ENCODE measurements at regions not wholly inside any gene's neighbourhood (a gene's known extent, or its start where the extent isn't known, plus 50 kb on each side); places are given as distances from the start of the nearest gene placed in this dataset.

DNA sequence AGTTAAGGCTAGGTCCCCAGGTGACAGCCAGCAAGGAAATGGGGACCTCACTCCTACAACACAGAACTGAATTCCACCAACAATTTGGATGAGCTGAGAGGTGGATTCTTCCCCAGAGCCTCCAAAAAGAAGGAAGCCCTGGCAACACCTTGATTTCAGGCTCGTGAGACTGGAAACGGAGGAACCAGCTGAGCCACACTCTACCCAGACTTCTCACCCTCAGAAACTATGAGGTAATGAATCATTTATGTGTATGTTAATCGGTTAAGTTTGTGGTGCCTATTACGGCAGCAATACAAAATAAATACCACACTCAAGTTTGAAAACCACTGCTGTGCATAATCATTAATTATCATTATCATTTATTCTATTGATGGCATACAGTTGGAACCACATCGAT is 532.4 kb upstream of the ANKRD30A start:
- no peak for TF ChIP-seq SMC3 (IDR thresholded peaks at IDR 0.05; ENCODE audit: low read depth, low read length)
- no peak for TF ChIP-seq CTCF (conservative IDR thresholded peaks at IDR 0.05; ENCODE audit: low read depth, low read length)
- TF ChIP-seq MAZ (IDR thresholded peaks at IDR 0.05; ENCODE audit: borderline replicate concordance, low read depth, low read length), result no peak
- no peak for TF ChIP-seq POLR2A (IDR thresholded peaks at IDR 0.05; ENCODE audit: low read depth, low read length)
- TF ChIP-seq RAD21 (IDR thresholded peaks at IDR 0.05; ENCODE audit: low read length), result no peak
- no peak for TF ChIP-seq FOS (IDR thresholded peaks at IDR 0.05; ENCODE audit: low read depth, low read length)
- no peak for TF ChIP-seq MAFK (IDR thresholded peaks at IDR 0.05; ENCODE audit: low read depth, low read length)
- no peak for TF ChIP-seq BHLHE40 (IDR thresholded peaks at IDR 0.05; ENCODE audit: low read depth, low read length)

Measured in IMR-90 (cell line).